ENCODE measurements at regions not wholly inside any gene's neighbourhood (a gene's known extent, or its start where the extent isn't known, plus 50 kb on each side); places are given as distances from the start of the nearest gene placed in this dataset.

DNA sequence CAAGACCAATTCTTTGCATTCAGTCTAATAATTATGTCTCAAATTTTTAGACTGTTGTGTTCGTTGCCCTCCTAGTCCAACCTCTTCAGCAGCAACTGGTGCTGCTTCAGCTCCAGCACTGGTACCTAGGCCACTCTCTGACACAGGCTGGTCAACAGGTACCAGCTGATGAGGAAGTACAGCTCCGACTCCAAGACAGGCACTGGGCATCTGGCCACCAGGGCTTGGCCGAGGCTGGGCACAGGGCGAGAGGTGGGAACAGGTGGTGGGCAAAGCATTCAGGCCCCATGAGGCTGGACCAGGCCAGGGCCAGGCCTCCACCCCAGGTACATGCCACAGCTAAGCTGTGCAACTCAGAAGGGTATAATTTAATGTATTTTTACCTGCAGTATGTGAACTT, 151.5 kb upstream of the AGR3 start:
- H3K4me1 ChIP-seq: peaks cover 6% of the 10 kb centered on the region
- ChIA-PET POLR2A (no interaction called here), CTCF (no interaction called here)
- H3K9me3 ChIP-seq: no peaks in the 10 kb centered on the region
- H3K36me3 ChIP-seq (ENCODE audit: control insufficient read depth, insufficient read depth, low read length): no peaks in the 10 kb centered on the region
- no peak for DNase-seq
- BruUV-seq (replicated peaks): no TSS peak
- H3K4me3 ChIP-seq (ENCODE audit: low read depth, low read length): no peak overlapping the region
- no peaks in the 10 kb centered on the region for H3K36me3 Mint-ChIP-seq (ENCODE audit: insufficient read depth, unreplicated experiment)
- no peak overlapping the region for H3K4me3 Mint-ChIP-seq (ENCODE audit: unreplicated experiment)
- H3K4me1 Mint-ChIP-seq (ENCODE audit: low read depth, unreplicated experiment): peaks cover 12% of the 10 kb centered on the region
- no peaks in the 10 kb centered on the region for H3K9me3 Mint-ChIP-seq (ENCODE audit: unreplicated experiment)
- no peak overlapping the region for H3K27ac Mint-ChIP-seq (ENCODE audit: unreplicated experiment)
- H3K27me3 ChIP-seq (replicated peaks; ENCODE audit: control insufficient read depth, insufficient read depth, low read length): no peaks in the 10 kb centered on the region
- intact Hi-C loops (cut with micrococcal nuclease; ENCODE audit: unreplicated experiment): no loop called here
- no peak for TF ChIP-seq CTCF (IDR thresholded peaks at IDR 0.05; ENCODE audit: insufficient read depth in 1 of 2, low read depth in 1 of 2, low read length in 1 of 2, severe bottlenecking in 1 of 2, unreplicated experiment in 1 of 2)
- no peaks in the 10 kb centered on the region for H3K27me3 Mint-ChIP-seq (ENCODE audit: insufficient read depth, unreplicated experiment)

DNA sequence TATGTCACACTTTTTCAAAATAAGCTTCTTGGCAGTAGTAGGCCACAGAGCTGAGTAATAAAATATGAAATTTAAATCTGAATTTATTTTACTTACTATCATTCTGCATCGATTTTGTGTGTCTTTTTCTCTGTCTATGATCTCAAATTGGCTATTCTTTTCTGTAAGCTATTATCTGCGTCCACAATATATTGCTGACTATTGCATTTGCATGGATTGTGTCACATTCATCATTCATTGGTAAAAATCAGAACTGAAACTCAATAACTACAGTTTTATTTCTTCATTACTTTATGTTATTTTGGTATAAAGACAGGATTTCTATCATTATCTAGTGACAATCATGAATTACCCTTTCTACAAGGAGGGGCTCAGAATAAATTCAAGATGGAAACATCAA, 154.8 kb upstream of the AGR3 start:
- no peak overlapping the region for H3K4me3 ChIP-seq (ENCODE audit: low read depth, low read length)
- H3K36me3 ChIP-seq (ENCODE audit: control insufficient read depth, insufficient read depth, low read length): no peaks in the 10 kb centered on the region
- Mint-ChIP-seq H3K27ac (ENCODE audit: unreplicated experiment) (no peak overlapping the region), H3K27me3 (ENCODE audit: insufficient read depth, unreplicated experiment) (no peaks in the 10 kb centered on the region), H3K9me3 (ENCODE audit: unreplicated experiment) (no peaks in the 10 kb centered on the region), H3K4me3 (ENCODE audit: unreplicated experiment) (no peak overlapping the region), H3K36me3 (ENCODE audit: insufficient read depth, unreplicated experiment) (no peaks in the 10 kb centered on the region), H3K4me1 (ENCODE audit: low read depth, unreplicated experiment) (peaks cover 21% of the 10 kb centered on the region)
- no peaks in the 10 kb centered on the region for H3K27me3 ChIP-seq (replicated peaks; ENCODE audit: control insufficient read depth, insufficient read depth, low read length)
- TF ChIP-seq CTCF (IDR thresholded peaks at IDR 0.05; ENCODE audit: insufficient read depth in 1 of 2, low read depth in 1 of 2, low read length in 1 of 2, severe bottlenecking in 1 of 2, unreplicated experiment in 1 of 2): no peak
- BruUV-seq (replicated peaks): no TSS peak
- intact Hi-C loops (cut with micrococcal nuclease; ENCODE audit: unreplicated experiment): no loop called here
- ChIA-PET POLR2A (no interaction called here), CTCF (no interaction called here)
- peaks cover 20% of the 10 kb centered on the region for H3K4me1 ChIP-seq
- H3K9me3 ChIP-seq: no peaks in the 10 kb centered on the region
- no peak for DNase-seq

DNA sequence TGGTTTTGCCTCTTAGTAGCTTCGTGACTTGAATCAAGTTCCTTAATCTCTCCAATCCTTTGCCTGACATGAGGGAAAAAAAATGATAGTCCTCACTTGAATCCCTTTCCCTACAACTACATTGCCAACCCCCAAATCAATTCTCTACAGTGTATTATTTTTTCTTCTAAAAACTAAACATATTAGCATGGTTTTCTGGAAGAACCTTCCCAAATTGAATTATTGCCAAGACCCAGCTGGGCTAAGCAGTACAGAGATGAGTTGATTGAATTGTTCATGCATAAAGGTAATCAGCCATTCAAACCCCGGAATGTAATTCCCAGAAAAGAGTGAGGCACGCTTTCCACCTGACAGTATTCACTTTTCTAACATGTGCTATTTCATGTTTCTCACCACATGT, 155.6 kb upstream of the AGR3 start:
- Mint-ChIP-seq H3K4me3 (ENCODE audit: unreplicated experiment) (no peak overlapping the region), H3K36me3 (ENCODE audit: insufficient read depth, unreplicated experiment) (no peaks in the 10 kb centered on the region), H3K27ac (ENCODE audit: unreplicated experiment) (no peak overlapping the region), H3K27me3 (ENCODE audit: insufficient read depth, unreplicated experiment) (no peaks in the 10 kb centered on the region), H3K9me3 (ENCODE audit: unreplicated experiment) (no peaks in the 10 kb centered on the region), H3K4me1 (ENCODE audit: low read depth, unreplicated experiment) (peaks cover 26% of the 10 kb centered on the region)
- Histone ChIP-seq H3K36me3 (ENCODE audit: control insufficient read depth, insufficient read depth, low read length) (no peaks in the 10 kb centered on the region), H3K4me1 (peaks cover 20% of the 10 kb centered on the region), H3K4me3 (ENCODE audit: low read depth, low read length) (no peak overlapping the region), H3K27me3 (replicated peaks; ENCODE audit: control insufficient read depth, insufficient read depth, low read length) (no peaks in the 10 kb centered on the region), H3K9me3 (no peaks in the 10 kb centered on the region)
- TF ChIP-seq CTCF (IDR thresholded peaks at IDR 0.05; ENCODE audit: insufficient read depth in 1 of 2, low read depth in 1 of 2, low read length in 1 of 2, severe bottlenecking in 1 of 2, unreplicated experiment in 1 of 2): no peak
- BruUV-seq (replicated peaks): no TSS peak
- ChIA-PET POLR2A (no interaction called here), CTCF (no interaction called here)
- intact Hi-C loops (cut with micrococcal nuclease; ENCODE audit: unreplicated experiment): no loop called here
- DNase-seq: no peak
